ENCODE measurements at regions not wholly inside any gene's neighbourhood (a gene's known extent, or its start where the extent isn't known, plus 50 kb on each side); places are given as distances from the start of the nearest gene placed in this dataset.

DNA sequence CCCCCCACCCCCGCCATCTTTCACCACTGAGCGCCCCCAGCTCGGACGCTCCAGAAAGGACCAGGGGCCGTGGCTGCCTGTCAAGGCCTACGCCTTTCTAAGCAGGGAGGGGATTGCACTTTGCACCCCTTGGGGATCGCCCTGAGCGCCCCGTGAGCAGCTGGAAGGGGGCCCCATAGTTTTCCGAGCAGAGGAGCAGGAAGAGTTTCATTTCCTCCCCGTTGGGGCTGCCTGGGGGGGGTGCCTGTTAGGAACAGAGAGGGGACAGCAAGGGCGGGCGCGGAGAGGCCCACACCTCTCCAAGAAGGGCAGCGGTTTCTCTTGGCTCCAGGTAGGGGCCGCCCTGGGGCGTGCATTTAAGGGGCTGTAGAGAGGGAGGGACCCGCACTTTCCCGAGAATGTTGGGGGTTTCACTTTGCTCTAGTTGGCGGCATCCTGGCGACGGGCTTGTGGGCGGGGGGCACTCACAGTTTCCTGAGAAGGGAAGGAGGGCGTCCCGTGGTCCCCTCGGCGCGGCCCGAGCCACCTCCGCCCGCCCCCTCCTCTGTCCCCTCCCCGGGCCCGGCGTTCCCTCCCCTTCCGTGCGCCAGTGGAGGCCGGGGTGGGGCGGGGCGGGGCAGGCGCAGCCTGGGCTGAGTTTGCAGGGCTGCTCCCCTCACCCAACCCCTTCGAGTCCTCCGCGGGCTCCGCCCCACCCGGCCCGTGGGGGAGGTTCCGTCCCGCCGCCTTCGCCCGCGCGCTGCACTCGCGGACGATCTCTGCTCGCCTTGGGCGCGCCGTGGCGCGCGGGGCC is 82.3 kb upstream of the CD99 start:
- TF ChIP-seq, protein P1, sequence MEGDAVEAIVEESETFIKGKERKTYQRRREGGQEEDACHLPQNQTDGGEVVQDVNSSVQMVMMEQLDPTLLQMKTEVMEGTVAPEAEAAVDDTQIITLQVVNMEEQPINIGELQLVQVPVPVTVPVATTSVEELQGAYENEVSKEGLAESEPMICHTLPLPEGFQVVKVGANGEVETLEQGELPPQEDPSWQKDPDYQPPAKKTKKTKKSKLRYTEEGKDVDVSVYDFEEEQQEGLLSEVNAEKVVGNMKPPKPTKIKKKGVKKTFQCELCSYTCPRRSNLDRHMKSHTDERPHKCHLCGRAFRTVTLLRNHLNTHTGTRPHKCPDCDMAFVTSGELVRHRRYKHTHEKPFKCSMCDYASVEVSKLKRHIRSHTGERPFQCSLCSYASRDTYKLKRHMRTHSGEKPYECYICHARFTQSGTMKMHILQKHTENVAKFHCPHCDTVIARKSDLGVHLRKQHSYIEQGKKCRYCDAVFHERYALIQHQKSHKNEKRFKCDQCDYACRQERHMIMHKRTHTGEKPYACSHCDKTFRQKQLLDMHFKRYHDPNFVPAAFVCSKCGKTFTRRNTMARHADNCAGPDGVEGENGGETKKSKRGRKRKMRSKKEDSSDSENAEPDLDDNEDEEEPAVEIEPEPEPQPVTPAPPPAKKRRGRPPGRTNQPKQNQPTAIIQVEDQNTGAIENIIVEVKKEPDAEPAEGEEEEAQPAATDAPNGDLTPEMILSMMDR (IDR thresholded peaks at IDR 0.05) = no peak
- TF ChIP-seq POLR2A (IDR thresholded peaks at IDR 0.05) = peak; percentile 52

All from prostate gland (tissue), 2 donors.